Mesothelial cell of epicardium (in vitro differentiated cells): ENCODE measurements at regions not wholly inside any gene's neighbourhood (a gene's known extent, or its start where the extent isn't known, plus 50 kb on each side); places are given as distances from the start of the nearest gene placed in this dataset.

ENCODE experiments used
- DNase-seq, 2 experiments: peaks; one replicate each; pipeline ENCODE4 v3.0.0; 2021; ENCODE audit warnings: low spot score in 2 of 2; ENCODE audit not compliant: unreplicated experiment in 2 of 2
- H3K27ac Mint-ChIP-seq: 2 replicates; pipeline ENCODE4 v1.8.0; 2021; ENCODE audit warnings: mixed read lengths
- H3K27me3 Mint-ChIP-seq: 2 replicates; pipeline ENCODE4 v1.8.0; 2021; ENCODE audit warnings: low read depth, mixed read lengths
- H3K36me3 Mint-ChIP-seq: 2 replicates; pipeline ENCODE4 v1.8.0; 2021; ENCODE audit warnings: mixed read lengths
- H3K4me1 Mint-ChIP-seq: 2 replicates; pipeline ENCODE4 v1.8.0; 2021; ENCODE audit warnings: mixed read lengths
- H3K4me3 Mint-ChIP-seq: 2 replicates; pipeline ENCODE4 v1.8.0; 2021; ENCODE audit warnings: mild to moderate bottlenecking, moderate library complexity, mixed read lengths
- H3K9me3 Mint-ChIP-seq: 2 replicates; pipeline ENCODE4 v1.8.0; 2021; ENCODE audit warnings: mixed read lengths
- TF ChIP-seq, protein P1 (sequence below): fragments of 200-600 bp; sonication (generic); IDR thresholded peaks from one replicate; pipeline ENCODE4 v1.5.0; 2021; ENCODE audit warnings: antibody characterized with exemption; ENCODE audit not compliant: unreplicated experiment

GRCh38 chr6:133093956-133094355 lies 147.2 kb upstream of the EYA4 start:
- Mint-ChIP-seq H3K4me3 (no peak overlapping the region), H3K36me3 (no peaks in the 10 kb centered on the region), H3K27me3 (peaks cover 3% of the 10 kb centered on the region), H3K27ac (no peak overlapping the region), H3K9me3 (no peaks in the 10 kb centered on the region), H3K4me1 (no peaks in the 10 kb centered on the region)
- TF ChIP-seq, protein P1, sequence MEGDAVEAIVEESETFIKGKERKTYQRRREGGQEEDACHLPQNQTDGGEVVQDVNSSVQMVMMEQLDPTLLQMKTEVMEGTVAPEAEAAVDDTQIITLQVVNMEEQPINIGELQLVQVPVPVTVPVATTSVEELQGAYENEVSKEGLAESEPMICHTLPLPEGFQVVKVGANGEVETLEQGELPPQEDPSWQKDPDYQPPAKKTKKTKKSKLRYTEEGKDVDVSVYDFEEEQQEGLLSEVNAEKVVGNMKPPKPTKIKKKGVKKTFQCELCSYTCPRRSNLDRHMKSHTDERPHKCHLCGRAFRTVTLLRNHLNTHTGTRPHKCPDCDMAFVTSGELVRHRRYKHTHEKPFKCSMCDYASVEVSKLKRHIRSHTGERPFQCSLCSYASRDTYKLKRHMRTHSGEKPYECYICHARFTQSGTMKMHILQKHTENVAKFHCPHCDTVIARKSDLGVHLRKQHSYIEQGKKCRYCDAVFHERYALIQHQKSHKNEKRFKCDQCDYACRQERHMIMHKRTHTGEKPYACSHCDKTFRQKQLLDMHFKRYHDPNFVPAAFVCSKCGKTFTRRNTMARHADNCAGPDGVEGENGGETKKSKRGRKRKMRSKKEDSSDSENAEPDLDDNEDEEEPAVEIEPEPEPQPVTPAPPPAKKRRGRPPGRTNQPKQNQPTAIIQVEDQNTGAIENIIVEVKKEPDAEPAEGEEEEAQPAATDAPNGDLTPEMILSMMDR, result no peak
- no peak for DNase-seq

GRCh38 chr6:133097208-133097607 lies 143.9 kb upstream of the EYA4 start:
- TF ChIP-seq, protein P1, result no peak
- Mint-ChIP-seq H3K4me1 (peaks cover 10% of the 10 kb centered on the region), H3K9me3 (no peaks in the 10 kb centered on the region), H3K36me3 (no peaks in the 10 kb centered on the region), H3K4me3 (no peak overlapping the region), H3K27ac (no peak overlapping the region), H3K27me3 (no peaks in the 10 kb centered on the region)
- no peak for DNase-seq

DNA sequence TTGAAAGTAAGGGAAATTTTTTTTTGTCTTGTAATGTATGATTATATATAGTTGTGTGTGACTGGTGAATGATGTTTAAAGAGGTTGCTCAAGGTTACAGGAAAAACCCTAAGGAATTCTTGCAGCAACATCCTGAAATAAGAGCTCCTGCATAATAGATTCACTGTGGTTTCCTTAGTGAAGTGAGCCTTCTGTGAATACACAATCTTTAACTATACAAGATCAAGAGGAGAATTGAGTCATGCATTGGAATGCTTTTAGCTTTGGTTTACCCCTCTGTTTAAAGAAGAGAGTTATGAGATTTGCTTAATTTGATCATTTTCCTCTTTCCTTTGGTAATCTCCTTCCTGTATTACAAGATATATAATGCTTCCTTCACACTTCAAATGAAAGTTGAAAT lies 141.6 kb upstream of the EYA4 start:
- no peaks in the 10 kb centered on the region for H3K9me3 Mint-ChIP-seq
- H3K4me1 Mint-ChIP-seq, result peaks cover 10% of the 10 kb centered on the region
- DNase-seq, result no peak
- H3K4me3 Mint-ChIP-seq, result no peak overlapping the region
- H3K27me3 Mint-ChIP-seq, result no peaks in the 10 kb centered on the region
- no peak overlapping the region for H3K27ac Mint-ChIP-seq
- TF ChIP-seq, protein P1, result no peak
- H3K36me3 Mint-ChIP-seq, result no peaks in the 10 kb centered on the region

DNA sequence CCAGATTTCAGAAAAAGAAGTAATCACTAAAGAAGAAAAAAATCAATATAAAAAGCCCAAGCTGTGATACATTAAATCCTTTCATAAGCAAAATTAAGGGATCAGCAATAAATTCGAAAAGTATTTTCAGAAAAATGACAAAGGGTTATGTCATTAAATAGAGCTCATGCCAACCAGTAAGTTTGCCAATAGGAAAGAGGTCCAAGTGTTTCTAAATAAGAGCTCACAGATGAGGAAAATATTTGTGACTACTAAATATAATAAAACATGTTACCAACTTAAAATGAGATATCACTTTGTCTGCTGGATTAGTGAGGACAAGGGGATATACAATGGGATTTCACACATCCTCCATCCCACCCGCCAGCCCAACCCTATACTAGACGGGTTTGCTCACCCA lies 140.3 kb upstream of the EYA4 start:
- H3K27ac Mint-ChIP-seq, result no peak overlapping the region
- H3K4me1 Mint-ChIP-seq, result peaks cover 10% of the 10 kb centered on the region
- no peak overlapping the region for H3K4me3 Mint-ChIP-seq
- TF ChIP-seq, protein P1, result no peak
- no peaks in the 10 kb centered on the region for H3K9me3 Mint-ChIP-seq
- no peak for DNase-seq
- H3K36me3 Mint-ChIP-seq, result no peaks in the 10 kb centered on the region
- H3K27me3 Mint-ChIP-seq, result no peaks in the 10 kb centered on the region

- TF ChIP-seq, protein P1, result no peak
- Mint-ChIP-seq H3K27ac (no peak overlapping the region), H3K9me3 (no peaks in the 10 kb centered on the region), H3K4me1 (peaks cover 10% of the 10 kb centered on the region), H3K4me3 (no peak overlapping the region), H3K36me3 (no peaks in the 10 kb centered on the region), H3K27me3 (no peaks in the 10 kb centered on the region)
- no peak for DNase-seq
Measured at GRCh38 chr6:133101790-133102189, 139.4 kb upstream of the EYA4 start.

- no peak overlapping the region for H3K4me3 Mint-ChIP-seq
- no peak overlapping the region for H3K27ac Mint-ChIP-seq
- no peaks in the 10 kb centered on the region for H3K36me3 Mint-ChIP-seq
- TF ChIP-seq, protein P1, result no peak
- no peaks in the 10 kb centered on the region for H3K9me3 Mint-ChIP-seq
- DNase-seq, result no peak
- peaks cover 37% of the 10 kb centered on the region for H3K4me1 Mint-ChIP-seq
- H3K27me3 Mint-ChIP-seq, result no peaks in the 10 kb centered on the region
Measured at GRCh38 chr6:133106934-133107333, 134.2 kb upstream of the EYA4 start.
